ENCODE measurements at regions not wholly inside any gene's neighbourhood (a gene's known extent, or its start where the extent isn't known, plus 50 kb on each side); places are given as distances from the start of the nearest gene placed in this dataset.

DNA sequence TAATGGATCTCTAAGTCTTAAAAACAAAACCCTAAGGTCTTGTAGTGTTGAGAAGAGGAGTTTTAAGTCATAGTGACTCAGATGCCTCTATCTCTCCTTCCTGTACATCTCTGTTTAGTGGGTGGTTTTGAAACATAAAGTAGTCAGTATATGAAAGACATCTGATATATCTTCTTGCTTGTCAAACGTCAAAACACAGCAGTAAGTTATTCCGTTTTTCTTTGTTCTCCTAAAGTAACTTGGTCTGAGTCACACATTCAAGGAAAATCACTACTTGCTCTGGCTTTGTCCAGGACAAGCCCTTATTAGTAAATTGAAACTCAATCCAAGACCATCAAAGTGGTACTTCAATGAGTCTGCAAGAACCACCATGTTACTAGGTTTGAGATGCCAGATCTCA, 1172.5 kb downstream of the BCL11B start:
- Histone ChIP-seq H3K36me3 (ENCODE audit: insufficient read depth, low read length) (no peaks in the 10 kb centered on the region), H3K4me2 (ENCODE audit: low read length) (no peak overlapping the region), H3K9me3 (replicated peaks; ENCODE audit: low read length) (peaks cover 4% of the 10 kb centered on the region), H3K9ac (ENCODE audit: low read depth, low read length) (no peak overlapping the region), H3K4me1 (ENCODE audit: control insufficient read depth, insufficient read depth, low read length) (no peaks in the 10 kb centered on the region), H3K4me3 (ENCODE audit: low read length) (no peak overlapping the region), H3K27me3 (ENCODE audit: control insufficient read depth, insufficient read depth, low read length) (no peaks in the 10 kb centered on the region)

DNA sequence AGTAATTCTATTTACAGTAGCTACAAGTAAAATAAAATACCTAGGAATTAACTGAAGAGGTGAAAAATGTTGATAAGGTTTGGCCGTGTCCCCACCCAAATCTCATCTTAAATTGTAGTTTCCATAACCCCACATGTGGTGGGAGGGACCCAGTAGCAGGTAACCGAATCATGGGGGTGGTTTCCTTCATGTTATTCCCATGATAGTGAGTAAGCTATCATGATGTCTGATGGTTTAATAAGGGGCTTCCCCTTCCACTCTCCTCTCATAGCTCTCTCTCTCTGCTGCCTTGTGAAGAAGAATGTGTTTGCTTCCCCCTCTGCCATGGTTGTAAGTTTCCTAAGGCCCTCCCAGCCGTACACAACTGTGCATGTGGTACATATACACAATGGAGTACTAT, 1170.7 kb downstream of the BCL11B start:
- Histone ChIP-seq H3K4me3 (ENCODE audit: low read length) (no peak overlapping the region), H3K4me1 (ENCODE audit: control insufficient read depth, insufficient read depth, low read length) (no peaks in the 10 kb centered on the region), H3K36me3 (ENCODE audit: insufficient read depth, low read length) (no peaks in the 10 kb centered on the region), H3K27me3 (ENCODE audit: control insufficient read depth, insufficient read depth, low read length) (no peaks in the 10 kb centered on the region), H3K9me3 (replicated peaks; ENCODE audit: low read length) (peaks cover 9% of the 10 kb centered on the region), H3K4me2 (ENCODE audit: low read length) (no peak overlapping the region), H3K9ac (ENCODE audit: low read depth, low read length) (no peak overlapping the region)

DNA sequence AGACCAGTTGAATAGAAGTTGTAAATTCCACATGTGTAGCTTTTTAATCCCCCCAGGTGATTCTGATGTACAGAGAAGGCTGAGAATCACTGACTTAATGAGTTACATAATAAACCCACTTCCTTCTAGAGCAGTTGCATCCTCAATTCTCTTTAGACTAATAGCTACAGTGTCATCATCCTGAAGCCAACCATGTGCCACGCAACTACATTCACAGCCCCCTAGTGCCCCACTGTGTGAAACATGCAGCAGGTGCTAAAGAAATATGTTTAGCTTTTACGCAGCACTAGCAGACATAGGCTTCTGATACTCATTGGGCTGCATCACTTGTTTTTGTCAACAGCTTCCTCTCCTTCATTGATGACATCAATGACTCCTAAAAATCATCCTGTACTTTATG, 1168.3 kb downstream of the BCL11B start:
- Histone ChIP-seq H3K9me3 (replicated peaks; ENCODE audit: low read length) (peaks cover 9% of the 10 kb centered on the region), H3K27me3 (ENCODE audit: control insufficient read depth, insufficient read depth, low read length) (no peaks in the 10 kb centered on the region), H3K4me2 (ENCODE audit: low read length) (no peak overlapping the region), H3K4me1 (ENCODE audit: control insufficient read depth, insufficient read depth, low read length) (no peaks in the 10 kb centered on the region), H3K36me3 (ENCODE audit: insufficient read depth, low read length) (no peaks in the 10 kb centered on the region), H3K4me3 (ENCODE audit: low read length) (no peak overlapping the region), H3K9ac (ENCODE audit: low read depth, low read length) (no peak overlapping the region)

DNA sequence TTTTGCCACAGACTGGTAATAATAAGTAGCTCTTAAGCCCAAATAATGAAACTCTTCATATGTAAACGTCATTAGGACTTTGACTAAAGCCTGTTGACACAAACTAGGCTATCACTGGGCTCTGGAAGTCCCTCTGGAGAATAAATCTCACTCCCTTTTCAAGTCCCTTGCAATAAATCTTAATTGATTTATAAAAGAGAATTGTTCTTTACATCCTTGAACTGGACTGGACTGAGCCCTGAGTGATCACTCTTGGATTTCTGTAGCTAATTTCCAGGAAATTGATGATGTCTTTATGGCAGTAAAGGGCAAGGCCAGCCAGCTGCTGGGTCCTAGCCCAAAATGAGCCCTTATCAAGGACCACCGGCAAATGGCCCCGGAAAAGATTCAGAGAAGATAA, 1162.7 kb downstream of the BCL11B start:
- H3K4me1 ChIP-seq (ENCODE audit: control insufficient read depth, insufficient read depth, low read length) = no peaks in the 10 kb centered on the region
- H3K9me3 ChIP-seq (replicated peaks; ENCODE audit: low read length) = peaks cover 14% of the 10 kb centered on the region
- no peak overlapping the region for H3K4me2 ChIP-seq (ENCODE audit: low read length)
- H3K4me3 ChIP-seq (ENCODE audit: low read length) = no peak overlapping the region
- H3K36me3 ChIP-seq (ENCODE audit: insufficient read depth, low read length) = no peaks in the 10 kb centered on the region
- no peak overlapping the region for H3K9ac ChIP-seq (ENCODE audit: low read depth, low read length)
- H3K27me3 ChIP-seq (ENCODE audit: control insufficient read depth, insufficient read depth, low read length) = no peaks in the 10 kb centered on the region

DNA sequence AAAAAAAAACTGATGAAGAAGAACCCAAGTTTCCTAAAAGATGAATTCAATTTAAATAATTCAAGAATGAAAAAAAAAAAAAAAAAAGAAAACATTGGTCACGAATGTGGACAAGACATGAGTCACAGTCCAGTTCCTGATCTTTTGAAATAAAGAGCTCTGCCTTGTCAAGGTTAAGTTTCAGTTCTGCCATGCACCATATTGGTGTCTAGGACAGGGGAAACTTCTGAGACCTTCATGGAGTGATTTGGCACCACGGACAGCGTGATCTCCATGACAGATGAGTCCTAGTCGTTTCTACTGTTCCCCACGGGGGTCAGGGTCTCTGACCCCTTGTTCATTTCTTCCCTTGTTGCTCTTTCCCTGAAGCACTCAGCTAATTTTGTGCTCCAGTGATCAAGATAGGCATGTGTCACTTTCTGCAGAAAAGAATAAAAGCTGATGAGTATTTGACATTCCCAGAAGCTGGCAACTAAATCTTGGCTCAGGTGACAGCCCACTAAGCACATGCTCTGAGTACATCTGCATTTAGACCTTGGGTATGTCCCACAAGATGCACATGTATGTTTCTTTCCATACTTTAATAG, 1159.7 kb downstream of the BCL11B start:
- Histone ChIP-seq H3K4me3 (ENCODE audit: low read length) (no peak overlapping the region), H3K9ac (ENCODE audit: low read depth, low read length) (no peak overlapping the region), H3K36me3 (ENCODE audit: insufficient read depth, low read length) (no peaks in the 10 kb centered on the region), H3K27me3 (ENCODE audit: control insufficient read depth, insufficient read depth, low read length) (no peaks in the 10 kb centered on the region), H3K4me1 (ENCODE audit: control insufficient read depth, insufficient read depth, low read length) (no peaks in the 10 kb centered on the region), H3K4me2 (ENCODE audit: low read length) (no peak overlapping the region), H3K9me3 (replicated peaks; ENCODE audit: low read length) (peaks cover 7% of the 10 kb centered on the region)

DNA sequence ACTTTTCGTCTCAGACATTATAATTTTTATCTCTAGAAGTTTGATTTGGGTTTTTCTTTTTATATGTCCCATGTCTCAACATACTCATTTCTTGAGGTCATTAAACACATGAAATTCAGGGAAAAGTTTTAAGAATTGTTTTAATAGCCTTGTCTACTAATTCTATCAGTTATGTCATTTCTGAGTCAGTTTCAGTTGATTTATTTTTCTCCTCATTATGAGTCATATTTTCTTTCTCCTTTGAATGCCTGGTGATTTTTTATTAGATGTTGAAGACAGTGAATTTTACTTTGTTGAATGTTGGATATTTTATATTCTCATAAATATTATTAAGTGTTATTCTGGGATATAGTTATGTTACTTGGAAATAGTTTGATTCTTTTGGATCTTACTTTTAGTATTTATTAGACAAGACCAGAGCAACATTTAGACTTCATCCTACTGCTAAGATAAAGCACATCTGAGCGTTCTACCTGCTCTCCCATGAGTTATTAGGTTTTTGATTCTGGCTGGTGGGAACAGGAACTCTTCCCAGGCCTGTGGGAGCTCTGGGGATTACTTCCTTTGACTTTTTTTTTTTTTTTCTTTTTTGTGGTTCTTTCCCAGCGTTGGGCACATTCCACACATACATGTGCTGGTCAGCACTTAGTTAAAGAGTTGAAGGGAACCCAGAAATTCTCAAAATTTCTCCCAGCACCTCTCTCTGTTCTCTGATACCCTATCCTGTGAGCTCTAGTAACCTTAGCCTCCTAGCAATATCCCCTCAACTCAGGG, 1157.7 kb downstream of the BCL11B start:
- Histone ChIP-seq H3K4me1 (ENCODE audit: control insufficient read depth, insufficient read depth, low read length) (no peaks in the 10 kb centered on the region), H3K36me3 (ENCODE audit: insufficient read depth, low read length) (no peaks in the 10 kb centered on the region), H3K4me3 (ENCODE audit: low read length) (no peak overlapping the region), H3K9ac (ENCODE audit: low read depth, low read length) (no peak overlapping the region), H3K4me2 (ENCODE audit: low read length) (no peak overlapping the region), H3K27me3 (ENCODE audit: control insufficient read depth, insufficient read depth, low read length) (no peaks in the 10 kb centered on the region), H3K9me3 (replicated peaks; ENCODE audit: low read length) (peaks cover 7% of the 10 kb centered on the region)

DNA sequence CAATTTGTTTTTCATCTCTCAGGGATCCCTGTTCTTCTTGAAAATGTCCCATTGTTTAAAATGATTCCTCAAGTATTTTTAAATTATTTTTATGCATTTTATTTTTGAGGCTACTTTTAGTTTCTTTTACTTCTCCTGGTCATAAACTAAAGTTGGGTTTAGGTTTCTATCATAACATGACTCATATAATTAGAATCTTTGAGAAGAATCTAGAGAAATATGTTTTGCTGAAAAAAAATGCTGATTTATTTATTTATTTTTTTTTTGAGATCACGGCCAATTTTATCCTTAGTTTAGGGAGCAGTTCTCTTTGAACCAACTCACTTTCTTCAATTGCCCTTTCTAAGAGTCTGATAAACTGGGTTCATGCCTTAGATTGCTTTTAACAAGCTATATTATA, 1157.1 kb downstream of the BCL11B start:
- Histone ChIP-seq H3K27me3 (ENCODE audit: control insufficient read depth, insufficient read depth, low read length) (no peaks in the 10 kb centered on the region), H3K4me1 (ENCODE audit: control insufficient read depth, insufficient read depth, low read length) (no peaks in the 10 kb centered on the region), H3K36me3 (ENCODE audit: insufficient read depth, low read length) (no peaks in the 10 kb centered on the region), H3K9me3 (replicated peaks; ENCODE audit: low read length) (peaks cover 7% of the 10 kb centered on the region), H3K4me3 (ENCODE audit: low read length) (no peak overlapping the region), H3K4me2 (ENCODE audit: low read length) (no peak overlapping the region), H3K9ac (ENCODE audit: low read depth, low read length) (no peak overlapping the region)

DNA sequence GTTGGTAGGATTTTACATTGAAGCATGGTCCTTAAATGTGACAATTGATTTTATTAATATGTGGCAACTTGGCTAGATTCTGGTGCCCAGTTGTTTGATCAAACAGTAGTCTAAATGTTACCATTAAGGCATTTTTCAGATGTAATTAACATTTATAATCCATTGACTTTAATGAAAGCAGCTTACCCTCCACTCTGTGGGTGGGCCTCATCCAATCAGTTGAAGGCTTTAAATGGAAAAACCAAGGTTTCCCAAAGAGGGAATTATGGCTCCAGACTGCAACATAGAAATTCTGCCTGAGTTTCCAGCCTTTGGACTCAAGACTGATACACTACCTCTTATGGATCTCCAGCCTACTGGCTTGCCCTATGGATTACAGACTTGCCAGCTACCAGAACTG, 1153.2 kb downstream of the BCL11B start:
- Histone ChIP-seq H3K4me3 (ENCODE audit: low read length) (no peak overlapping the region), H3K9me3 (replicated peaks; ENCODE audit: low read length) (no peaks in the 10 kb centered on the region), H3K36me3 (ENCODE audit: insufficient read depth, low read length) (no peaks in the 10 kb centered on the region)

DNA sequence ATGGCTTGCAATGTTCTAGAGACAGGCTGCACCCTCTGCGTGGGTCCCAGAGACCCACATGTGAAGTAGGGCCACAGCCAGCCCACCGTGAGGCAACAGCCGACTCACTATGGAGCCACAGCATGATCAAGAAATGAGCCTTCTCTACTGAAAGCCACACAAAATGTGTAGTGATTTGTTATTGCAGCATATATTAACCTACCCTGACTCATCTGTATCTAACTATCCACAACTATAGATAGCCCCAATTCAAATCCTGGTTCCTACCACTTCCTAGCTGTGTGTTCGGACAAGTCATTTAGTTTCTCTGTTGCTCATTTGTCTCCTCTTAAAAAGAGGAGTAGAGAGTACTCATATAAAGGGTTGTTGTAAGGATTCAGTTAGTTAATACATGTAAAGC, 1152.3 kb downstream of the BCL11B start:
- no peak overlapping the region for H3K4me2 ChIP-seq (ENCODE audit: low read length)
- no peaks in the 10 kb centered on the region for H3K36me3 ChIP-seq (ENCODE audit: insufficient read depth, low read length)
- no peaks in the 10 kb centered on the region for H3K27me3 ChIP-seq (ENCODE audit: control insufficient read depth, insufficient read depth, low read length)

More for the DNA sequence above, 1153.2 kb downstream of the BCL11B start:
- Histone ChIP-seq H3K4me2 (ENCODE audit: low read length) (no peak overlapping the region), H3K27me3 (ENCODE audit: control insufficient read depth, insufficient read depth, low read length) (no peaks in the 10 kb centered on the region), H3K9ac (ENCODE audit: low read depth, low read length) (no peak overlapping the region), H3K4me1 (ENCODE audit: control insufficient read depth, insufficient read depth, low read length) (no peaks in the 10 kb centered on the region)

DNA sequence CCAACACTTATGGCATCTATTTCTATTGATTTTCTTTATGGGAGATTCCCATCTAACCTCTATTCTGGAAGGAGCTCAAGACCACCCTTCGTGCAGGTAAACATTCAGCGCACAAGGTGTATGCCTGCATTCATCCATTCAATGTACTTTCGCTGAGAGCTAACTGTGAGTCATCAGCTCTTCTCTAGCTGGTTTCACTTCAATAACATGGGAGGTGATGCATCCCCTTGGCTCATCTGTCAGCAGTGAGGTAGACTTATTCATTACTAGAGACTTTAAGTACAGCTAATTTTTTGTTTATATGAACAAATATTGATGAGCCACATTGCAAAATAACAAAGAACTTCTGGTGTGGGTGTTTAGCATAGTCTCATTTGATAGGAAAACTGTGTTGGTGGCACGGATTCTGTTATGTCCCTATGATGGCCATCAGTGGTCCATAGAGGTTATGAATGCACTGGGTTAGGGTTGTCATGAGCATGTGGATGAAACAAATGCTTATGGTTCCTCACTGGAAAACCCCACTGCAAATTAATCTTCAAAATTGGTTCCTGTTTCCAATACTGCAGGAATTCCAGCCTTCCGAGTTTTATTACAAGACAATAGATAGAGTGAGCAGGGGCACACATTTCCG, 1151.0 kb downstream of the BCL11B start:
- Histone ChIP-seq H3K36me3 (ENCODE audit: insufficient read depth, low read length) (no peaks in the 10 kb centered on the region), H3K9me3 (replicated peaks; ENCODE audit: low read length) (peaks cover under 1% of the 10 kb centered on the region), H3K4me2 (ENCODE audit: low read length) (no peak overlapping the region), H3K27me3 (ENCODE audit: control insufficient read depth, insufficient read depth, low read length) (no peaks in the 10 kb centered on the region), H3K4me1 (ENCODE audit: control insufficient read depth, insufficient read depth, low read length) (no peaks in the 10 kb centered on the region), H3K4me3 (ENCODE audit: low read length) (no peak overlapping the region), H3K9ac (ENCODE audit: low read depth, low read length) (no peak overlapping the region)

More for the DNA sequence above, 1152.3 kb downstream of the BCL11B start:
- Histone ChIP-seq H3K9ac (ENCODE audit: low read depth, low read length) (no peak overlapping the region), H3K4me1 (ENCODE audit: control insufficient read depth, insufficient read depth, low read length) (no peaks in the 10 kb centered on the region), H3K9me3 (replicated peaks; ENCODE audit: low read length) (no peaks in the 10 kb centered on the region), H3K4me3 (ENCODE audit: low read length) (no peak overlapping the region)

DNA sequence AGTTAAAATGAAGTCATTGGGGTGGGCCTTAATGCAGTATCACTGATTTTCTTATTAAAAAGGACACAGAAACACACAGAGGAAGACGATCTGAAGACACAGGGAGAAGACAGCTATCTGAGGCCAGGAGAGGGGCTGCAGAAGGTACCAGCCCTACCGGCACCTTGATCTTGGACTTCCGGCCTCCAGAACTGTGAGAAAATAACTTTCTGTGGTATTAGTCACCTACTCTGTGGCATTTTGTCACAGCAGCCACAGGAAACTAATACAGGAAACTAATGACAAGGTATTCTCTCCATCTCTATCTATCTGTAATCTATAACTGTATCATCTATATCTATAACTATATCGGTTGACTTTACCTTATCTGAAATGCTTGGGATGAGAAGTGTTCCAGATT, 1149.5 kb downstream of the BCL11B start:
- Histone ChIP-seq H3K9ac (ENCODE audit: low read depth, low read length) (no peak overlapping the region), H3K4me3 (ENCODE audit: low read length) (no peak overlapping the region), H3K4me2 (ENCODE audit: low read length) (no peak overlapping the region), H3K27me3 (ENCODE audit: control insufficient read depth, insufficient read depth, low read length) (no peaks in the 10 kb centered on the region), H3K4me1 (ENCODE audit: control insufficient read depth, insufficient read depth, low read length) (no peaks in the 10 kb centered on the region), H3K36me3 (ENCODE audit: insufficient read depth, low read length) (no peaks in the 10 kb centered on the region), H3K9me3 (replicated peaks; ENCODE audit: low read length) (peaks cover 7% of the 10 kb centered on the region)

Measured in skeletal muscle satellite cell (primary cell).